GM12892 (cell line): ENCODE measurements at regions not wholly inside any gene's neighbourhood (a gene's known extent, or its start where the extent isn't known, plus 50 kb on each side); places are given as distances from the start of the nearest gene placed in this dataset.

Experiments used
- POLR2A ChIP-seq: IDR thresholded peaks from 2 replicates; pipeline ENCODE4 v1.6.1; 2011; ENCODE audit warnings: low read depth, low read length, control low read depth
- POLR2AphosphoS5 ChIP-seq: IDR thresholded peaks from 2 replicates; pipeline ENCODE4 v1.6.1; 2011; ENCODE audit warnings: low read depth, low read length, control low read depth

DNA sequence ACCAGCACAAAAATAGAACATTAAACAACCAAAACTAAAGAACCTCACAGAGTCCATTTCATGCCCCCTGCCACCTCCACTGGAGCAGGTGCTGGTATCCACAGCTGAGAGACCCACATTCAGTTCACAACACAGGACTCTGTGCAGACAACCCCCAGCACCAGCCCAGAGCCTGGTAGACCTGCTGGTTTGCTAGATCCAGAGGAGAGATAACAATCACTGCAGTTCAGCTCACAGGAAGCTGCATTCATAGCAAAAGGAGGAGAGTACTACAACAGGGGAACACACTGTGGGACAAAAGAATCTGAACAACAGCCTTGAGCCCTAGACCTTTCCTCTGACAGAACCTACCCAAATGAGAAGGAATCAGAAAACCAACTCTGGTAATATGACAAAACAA, 326.7 kb downstream of the METTL4 start:
- TF ChIP-seq POLR2AphosphoS5 (no peak), POLR2A (no peak)
